Fibroblast of lung (primary cell): ENCODE measurements at regions not wholly inside any gene's neighbourhood (a gene's known extent, or its start where the extent isn't known, plus 50 kb on each side); places are given as distances from the start of the nearest gene placed in this dataset.

ENCODE experiments used
- CTCF ChIP-seq, 2 donors: IDR thresholded peaks in 1 of 2; conservative IDR thresholded peaks in 1 of 2; 1 replicate in 1 of 2; 2 replicates in 1 of 2; pipeline ENCODE4 v1.5.1; 2011 to 2012; ENCODE audit warnings: low read length in 2 of 2, control low read depth in 1 of 2, inconsistent platforms in 1 of 2, low read depth in 1 of 2, mild to moderate bottlenecking in 1 of 2
- EZH2 ChIP-seq: IDR thresholded peaks from 2 replicates; pipeline ENCODE4 v1.5.1; 2012; ENCODE audit warnings: low read length, control low read depth, mild to moderate bottlenecking; ENCODE audit errors: missing control alignments

- TF ChIP-seq EZH2 = no peak
- no peak for TF ChIP-seq CTCF (conservative IDR thresholded peaks at IDR 0.05 in 1 of 2, IDR thresholded peaks at IDR 0.05 in 1 of 2; ENCODE audit: low read depth in 1 of 2, low read length in 2 of 2)
These were observed 117.6 kb upstream of the DTNBP1 start for GRCh38 chr6:15780437-15780836.
